NCI-H1105 treated with DMSO at 0.1 percent for 48 hours (cell line): ENCODE measurements at regions not wholly inside any gene's neighbourhood (a gene's known extent, or its start where the extent isn't known, plus 50 kb on each side); places are given as distances from the start of the nearest gene placed in this dataset.
A peak's percentile ranks its signal among the peaks of the same experiment; 100 is the strongest.

Source experiments
- DNase-seq: peaks from one replicate; lab custom pipeline; 2025; lab: John Stamatoyannopoulos, UW

DNA sequence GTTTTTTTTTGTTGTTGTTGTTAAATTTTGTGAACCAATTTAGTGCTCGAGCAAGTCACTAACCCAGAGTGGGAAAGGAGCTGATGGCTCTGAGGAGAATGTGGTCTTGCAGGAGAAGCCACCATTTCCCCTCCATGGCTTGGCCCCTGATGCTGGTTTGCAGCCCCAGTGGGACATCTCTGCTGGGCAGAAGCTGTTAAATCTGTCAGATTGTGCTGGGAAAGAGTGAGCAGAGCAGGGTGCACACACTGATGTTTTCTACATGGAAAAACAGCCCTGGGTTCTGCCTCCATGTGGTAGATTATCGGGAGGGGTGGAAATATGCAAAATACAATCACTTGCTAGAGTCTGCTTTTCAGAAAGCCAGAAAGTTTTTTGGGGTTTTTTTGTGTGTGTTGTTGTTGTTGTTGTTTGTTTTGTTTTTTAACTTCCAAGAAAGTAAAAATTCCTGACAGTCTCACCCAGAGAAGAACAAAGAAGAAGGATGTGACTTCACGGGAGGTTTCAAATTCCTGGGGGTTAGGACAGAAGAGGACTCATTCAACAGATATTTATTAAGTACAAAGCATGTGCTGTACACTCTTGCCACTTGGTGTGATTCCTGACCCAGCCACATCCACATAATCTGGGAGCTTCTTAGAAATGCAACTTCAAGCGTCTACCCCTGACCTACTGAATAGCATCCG is 133.7 kb downstream of the FOXB1 start:
- DNase-seq, result no peak

DNA sequence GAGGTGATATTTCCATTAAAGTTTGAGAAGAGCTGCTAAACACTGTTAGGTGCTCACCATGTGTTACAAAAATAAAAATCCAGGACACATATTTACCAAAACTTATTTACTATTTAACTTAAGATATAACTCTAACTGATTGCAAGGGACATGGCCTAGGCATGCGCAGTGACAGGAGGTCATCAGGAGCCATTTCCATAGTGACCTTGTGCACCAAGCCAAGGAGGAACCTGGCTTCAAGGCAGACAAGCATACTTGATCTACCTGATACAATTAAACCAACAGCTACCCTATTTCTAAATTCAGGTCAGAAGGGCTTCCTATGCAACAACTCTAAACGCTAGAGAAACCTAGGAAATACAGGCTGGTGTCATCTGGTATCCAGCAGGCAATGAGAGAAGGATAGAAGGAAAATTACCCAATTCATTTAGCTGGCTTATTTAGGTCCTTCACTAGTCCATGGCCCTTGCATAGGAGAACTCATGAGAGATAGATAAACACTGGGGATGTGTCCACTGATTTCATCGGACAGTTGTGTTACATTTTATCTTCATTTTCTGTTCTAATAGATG is 134.4 kb downstream of the FOXB1 start:
- no peak for DNase-seq

DNA sequence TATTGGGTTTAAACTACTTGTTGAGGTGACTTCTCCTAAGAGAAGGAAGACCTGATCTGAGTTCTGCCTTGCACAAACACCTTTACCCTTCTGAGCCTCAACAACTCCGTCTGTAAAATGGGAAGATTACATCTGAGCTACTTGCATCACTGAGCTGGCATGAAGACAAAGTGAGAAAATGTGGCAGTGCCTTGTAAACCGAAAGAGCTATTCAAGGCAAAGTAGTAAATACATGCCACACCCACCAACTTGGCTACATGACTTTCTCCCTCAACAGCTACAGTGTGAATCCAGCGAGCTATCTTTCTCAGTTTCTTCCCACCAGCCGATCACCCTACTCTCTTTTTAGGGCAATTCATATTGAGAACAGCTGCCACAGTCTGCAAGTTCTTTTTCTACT is 148.3 kb downstream of the FOXB1 start:
- DNase-seq, result no peak

DNA sequence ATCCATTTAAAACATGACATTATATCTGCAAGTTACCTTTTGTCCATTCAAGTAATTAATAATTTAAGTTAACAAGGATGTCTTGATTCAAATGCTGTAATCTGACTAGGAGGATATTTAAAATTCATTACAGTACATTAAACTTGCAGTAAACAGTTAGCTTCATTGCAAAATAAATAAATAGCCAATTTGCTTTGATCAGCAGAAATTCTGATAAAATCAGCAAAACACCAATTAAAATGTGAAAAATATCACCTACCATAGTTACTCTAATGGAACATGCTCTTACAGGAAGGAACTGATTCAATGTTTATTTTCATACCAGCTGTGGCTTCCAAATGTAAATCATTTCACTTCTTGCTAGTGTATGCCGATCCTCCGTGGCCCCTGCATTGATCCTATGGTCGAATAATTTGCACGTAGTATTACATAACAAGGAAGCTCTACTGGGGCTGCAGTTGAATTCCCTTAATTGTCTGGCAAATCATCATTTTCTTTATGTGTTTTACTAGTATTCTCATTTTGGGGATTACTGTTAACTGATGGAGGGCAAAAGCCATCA is 150.7 kb downstream of the FOXB1 start:
- DNase-seq, result no peak

DNA sequence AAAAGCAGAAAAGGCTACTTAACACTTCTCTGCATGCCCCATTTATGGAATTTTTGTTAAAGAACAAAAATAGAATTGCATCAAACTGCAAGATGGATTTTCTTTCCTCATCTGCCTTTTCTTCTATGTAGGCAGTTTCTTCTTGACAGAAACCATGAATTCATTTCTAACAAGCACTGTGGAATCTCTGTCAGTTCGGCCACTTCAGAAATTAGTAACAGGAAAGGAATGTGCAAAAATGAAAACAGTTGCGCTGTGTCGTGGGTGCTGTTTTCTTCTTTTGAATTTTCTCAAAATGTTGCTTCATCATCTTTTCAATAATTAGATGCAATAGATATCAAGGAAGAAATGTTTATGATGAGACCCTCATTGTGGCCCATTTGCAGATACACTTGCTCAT is 151.6 kb downstream of the FOXB1 start:
- DNase-seq, result no peak

DNA sequence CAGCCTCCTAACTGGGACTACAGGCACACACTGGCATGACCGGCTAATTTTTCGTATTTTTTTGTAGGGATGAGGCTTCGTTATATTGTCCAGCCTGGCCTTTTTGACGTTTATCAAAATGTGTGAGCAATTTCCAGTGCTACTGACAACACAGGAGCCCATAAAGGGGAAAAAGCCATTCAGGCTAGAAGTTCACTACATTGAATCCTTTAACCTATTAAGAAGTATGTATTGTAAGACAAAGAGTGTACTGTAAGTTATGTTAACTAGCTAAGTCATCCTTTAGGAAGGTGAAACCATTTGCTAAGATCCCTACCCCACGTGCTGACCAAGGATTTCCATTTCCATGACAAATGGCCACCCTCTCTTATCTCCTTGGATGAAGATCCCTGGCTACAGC is 156.8 kb downstream of the FOXB1 start:
- no peak for DNase-seq

DNA sequence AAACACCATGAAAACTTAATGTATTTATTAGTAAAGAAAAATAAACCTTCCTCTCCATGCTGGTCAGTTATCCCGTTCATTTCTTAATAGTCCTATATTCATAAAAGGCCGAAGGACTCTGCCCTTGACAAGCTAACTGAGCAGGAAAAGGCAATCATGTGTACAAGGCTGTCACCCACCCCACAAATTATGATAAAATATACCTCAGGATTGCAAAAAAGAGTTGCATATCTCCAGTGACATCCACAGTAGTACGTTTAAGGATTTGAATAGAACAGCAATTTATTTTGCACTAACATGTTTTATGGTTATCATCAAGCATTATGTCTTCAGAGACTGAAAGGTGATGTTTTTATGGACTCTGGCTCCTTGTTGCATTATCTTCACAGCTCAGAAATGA is 157.6 kb downstream of the FOXB1 start:
- DNase-seq, result no peak

DNA sequence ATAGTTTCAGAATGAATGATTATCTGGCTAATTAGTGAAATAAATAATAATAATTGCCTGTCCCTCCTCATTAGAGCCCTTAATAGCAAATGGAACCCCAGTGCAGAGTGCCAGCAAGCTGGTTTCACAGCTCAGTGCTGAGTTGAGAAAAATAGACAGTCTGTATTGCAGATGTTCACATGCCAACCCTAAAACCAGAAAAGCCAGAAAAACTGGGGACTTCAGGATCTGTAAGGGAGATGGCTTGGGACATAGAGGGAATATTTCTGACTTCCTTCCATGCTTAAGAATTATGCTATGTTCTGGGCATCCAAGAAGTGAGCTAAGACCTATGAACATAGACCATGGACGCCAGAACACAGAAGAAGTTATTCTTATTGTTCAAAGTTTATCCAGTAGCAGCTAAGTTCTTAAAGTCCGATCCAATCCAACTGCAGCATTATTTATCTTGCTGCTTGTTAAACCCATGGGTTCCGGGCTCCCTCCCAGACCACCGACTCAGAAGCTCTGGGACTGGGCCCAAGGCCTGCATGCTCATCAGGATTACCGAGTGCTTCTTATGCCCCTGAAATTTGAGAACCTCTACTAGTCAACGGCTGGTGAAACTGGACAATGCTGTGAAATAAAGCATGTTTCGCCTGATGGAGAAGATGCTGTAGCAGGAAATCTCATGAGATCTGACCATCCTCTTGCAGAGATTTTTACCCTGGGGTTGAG is 158.3 kb downstream of the FOXB1 start:
- DNase-seq, result no peak

DNA sequence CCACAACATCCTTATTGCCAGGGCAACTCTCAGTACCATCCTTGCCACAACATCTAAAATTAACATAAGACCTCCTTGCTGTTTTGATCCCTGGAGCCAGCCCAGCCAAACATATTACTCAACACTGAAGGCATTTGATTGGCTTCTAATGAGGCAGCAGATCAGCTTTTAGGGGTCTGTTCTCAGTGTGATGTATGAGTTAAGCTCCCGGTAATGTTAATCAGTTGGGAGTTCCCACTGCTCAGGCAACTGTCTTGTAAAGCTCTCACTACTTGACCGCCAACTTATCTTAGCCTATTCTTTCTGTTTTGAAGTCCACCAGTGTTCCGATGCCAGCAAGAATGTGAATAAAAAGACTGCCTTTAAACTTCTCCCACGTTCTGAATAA is 158.9 kb downstream of the FOXB1 start:
- DNase-seq, result no peak

DNA sequence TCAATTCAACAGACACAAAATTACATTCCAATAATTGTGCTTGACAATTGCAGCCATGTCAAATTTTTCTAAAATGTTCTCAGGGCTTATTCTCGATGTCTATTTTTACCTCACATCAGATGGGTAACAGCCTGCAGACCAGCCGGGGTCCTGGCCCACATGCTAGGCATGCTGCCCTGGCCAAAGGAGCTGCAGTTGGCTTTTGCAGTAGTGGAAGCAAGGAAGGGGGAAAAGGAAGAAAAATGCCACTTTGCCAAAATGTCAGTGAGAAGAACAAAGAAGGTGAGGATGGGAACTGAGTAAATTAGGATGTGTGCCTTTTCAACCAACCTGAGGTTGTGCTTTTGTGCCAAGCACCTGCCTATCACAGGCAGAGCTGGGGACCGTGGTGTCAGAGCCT is 161.0 kb downstream of the FOXB1 start:
- DNase-seq, result no peak

DNA sequence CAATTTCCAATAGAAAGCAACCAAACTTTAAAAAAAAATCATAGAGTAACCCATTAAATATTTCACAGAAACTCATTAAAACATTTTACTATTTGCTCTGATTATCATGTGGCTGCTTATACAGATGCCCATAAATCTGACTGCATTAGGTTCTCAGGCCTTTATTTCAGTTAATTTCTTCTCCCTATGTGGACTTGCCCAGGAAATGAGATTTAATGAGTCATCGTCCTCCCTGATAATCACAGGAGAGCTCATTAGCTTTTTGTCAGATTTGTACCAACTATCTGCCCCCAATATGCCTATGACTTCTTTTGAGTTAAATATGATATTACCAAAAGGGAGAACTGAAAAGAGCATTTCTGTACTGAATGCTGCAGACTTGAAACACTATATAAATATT is 168.0 kb downstream of the FOXB1 start:
- DNase-seq, result no peak

DNA sequence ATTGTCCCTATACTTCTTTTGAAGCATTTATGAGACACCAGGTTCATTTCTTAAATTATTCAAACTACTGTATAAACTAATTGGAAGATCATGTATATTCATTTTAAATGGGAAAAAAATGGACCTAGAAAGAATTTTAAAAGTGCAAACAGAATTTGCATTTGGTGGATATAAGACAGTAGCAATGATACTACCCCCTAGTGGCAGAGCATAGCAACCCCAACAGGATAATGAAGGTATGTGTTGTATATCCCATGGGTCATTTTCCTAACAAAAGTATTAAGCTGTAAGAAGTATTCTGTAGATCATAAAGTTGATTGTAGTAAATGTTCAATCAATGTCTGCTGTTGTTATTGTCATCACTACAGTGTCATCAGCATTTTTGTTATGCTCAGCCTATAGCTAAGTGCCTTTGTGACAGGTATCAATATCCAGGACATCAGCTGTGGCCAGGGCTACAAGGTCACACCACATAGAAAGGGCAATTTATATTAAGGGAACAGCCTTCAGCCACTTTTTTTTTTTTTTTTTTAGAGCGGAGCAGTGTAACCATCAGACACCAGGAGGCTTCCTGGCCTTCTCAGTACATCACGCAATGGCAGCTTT is 175.8 kb downstream of the FOXB1 start:
- peak; percentile 50 for DNase-seq

DNA sequence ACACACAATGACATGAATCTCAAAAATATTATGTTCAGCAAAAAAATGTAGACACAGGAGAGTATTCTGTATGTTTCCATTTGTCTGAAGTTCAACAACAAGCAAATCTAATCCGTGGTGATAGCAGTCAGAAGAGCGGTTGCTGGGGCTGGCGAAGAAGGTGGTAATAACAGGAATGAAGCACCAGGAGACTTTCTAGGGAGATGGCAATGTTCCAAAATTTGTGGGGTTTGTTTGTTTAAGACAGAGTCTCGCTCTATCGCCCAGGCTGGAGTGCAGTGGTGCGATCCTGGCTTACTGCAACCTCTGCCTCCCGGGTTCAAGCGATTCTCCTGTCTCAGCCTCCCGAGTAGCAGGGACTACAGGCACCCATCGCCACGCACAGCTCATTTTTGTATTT is 177.8 kb downstream of the FOXB1 start:
- DNase-seq, result peak; percentile 74

DNA sequence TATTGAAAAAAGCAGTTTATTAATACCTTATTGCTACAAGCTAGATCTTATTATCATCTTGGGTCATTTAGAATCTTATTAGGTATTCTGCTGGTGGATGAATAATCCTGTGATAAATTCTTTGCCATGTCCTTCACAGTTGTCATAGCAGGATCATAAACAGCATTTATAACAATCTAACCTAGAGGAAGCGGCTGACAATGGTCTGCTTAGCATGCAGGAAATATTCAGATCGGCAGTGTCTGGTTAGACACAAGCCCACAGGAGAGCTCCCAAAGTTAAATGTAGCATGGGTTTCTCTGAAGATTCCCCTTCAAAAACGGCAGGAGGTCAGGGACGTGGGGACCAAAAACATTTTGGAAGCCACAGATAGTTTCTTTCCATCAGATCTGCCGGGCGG is 179.3 kb downstream of the FOXB1 start:
- DNase-seq, result no peak

DNA sequence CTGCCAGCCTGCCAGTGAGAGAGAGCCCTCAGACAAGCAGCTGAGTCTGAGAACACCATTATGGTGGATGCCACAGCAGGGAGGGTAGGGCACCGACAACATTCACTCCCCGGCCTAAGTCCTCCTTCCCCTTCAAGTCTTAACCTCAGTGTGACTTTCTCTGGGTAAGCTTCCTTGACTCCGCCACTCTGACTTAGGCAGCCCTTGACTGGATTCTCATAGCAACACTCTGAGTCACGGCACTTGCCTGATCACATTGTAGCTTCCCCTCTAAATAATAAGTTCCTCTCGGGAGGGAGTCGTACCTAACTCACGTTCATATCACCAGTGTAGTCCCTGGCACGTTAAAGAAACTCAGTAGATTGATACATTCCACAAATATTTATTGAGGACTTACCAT is 180.5 kb downstream of the FOXB1 start:
- DNase-seq, result no peak

DNA sequence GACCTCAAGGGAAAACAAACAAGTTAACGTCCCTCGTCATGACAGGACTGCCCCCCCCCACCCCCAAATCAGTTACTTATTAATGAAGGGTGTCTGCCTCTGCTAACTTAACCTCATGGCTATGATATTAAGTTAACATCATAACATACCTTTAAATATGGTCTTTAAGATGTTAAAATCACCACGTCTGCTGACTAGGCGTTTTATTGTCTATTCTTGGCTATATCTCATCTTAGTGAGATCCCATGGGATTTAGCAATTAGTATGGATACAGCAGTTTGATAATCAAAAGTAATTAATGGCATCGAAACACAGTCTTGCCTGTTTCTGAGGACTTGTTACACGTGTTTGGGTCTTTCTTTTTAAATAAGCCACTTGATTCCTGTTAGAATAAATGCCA is 186.9 kb downstream of the FOXB1 start:
- no peak for DNase-seq

DNA sequence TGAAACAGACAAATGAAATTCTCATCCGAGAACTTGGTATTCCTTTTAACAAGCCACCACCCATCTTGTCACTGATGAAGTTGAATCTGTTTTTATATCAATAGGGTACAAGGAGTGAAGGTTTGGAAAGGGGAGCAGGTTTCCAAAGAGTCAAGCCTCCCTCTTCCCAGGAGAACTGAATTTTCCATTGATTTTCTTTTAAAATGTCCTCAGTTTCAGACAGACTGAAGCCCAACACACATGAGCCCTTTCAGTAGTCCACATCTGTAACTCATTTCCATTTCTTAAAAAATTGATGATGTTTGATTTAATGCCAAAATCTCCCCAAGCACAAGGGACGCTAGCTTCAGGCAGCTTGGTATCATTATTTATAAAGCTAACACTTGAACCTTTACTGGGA is 187.7 kb downstream of the FOXB1 start:
- no peak for DNase-seq

DNA sequence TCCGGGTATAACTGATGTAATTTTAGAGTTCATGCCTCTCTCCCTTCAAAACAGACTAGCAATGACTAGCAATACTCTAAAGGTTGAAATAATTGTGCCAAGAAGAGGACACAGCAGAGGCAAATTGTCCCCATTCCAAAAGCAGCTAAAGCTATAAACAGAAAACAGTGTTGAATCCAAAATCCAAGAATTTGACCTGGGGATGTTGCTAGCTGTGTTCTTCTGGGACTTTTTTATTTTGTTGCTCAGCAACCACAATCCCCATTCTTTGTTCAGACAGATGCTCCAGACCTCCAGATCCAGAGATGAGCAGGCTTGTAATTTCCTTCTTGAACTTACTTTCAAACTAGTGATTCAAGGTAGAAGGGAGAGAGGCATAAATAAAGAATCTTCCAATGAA is 191.5 kb downstream of the FOXB1 start:
- DNase-seq, result no peak

DNA sequence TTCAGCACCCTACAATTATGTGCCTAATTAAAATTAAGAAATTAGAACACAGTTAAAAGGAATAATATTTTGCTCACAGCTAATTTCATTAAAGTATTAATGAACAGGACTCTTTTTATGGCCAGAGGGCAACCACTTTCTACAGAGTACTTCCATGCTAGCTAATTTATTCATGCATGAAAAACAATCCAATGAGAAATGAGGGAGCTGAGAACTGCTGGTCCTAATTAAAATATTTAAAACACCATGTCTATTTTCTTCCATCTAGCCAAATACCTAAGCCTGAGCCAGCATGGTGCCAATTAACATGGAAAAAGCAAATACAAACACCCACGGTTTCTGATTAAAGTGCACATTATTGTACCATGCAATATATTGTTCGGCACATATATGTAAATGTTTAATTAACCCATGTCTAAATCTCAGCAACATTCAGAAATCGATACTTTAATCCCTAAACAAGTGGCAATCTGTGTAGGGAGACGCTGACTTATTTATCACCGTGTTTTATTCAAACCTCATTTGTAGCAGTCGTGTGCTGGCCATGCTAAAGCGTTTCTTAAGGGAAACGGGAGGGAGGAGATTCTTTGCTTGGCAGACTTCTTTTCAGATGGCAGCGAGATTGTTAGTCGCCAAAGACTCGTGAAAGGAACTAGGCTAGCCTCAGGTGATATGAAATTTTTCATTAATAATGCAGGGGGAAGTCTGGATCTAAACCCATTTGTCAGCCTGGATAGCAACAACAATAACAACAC is 193.5 kb downstream of the ANXA2 start:
- no peak for DNase-seq

DNA sequence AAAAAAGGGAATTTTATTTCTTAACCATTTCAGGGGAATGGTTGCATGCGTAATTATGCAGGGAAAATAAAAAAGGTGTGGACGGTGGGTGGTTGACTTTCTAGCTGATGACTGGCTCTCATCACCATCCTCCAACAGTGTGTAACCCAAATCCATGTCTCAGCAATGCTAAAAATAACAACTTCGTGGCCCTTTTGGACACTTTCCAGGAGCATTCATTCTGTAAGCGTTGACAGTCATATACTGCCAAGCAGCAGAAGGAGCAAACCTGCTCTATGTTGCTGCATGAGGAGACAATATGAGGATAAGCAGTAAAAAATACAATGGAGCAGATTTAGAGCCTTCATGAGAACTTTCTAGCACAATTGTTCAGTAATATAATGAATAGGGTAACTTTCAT is 189.1 kb downstream of the ANXA2 start:
- peak; percentile 64 for DNase-seq

DNA sequence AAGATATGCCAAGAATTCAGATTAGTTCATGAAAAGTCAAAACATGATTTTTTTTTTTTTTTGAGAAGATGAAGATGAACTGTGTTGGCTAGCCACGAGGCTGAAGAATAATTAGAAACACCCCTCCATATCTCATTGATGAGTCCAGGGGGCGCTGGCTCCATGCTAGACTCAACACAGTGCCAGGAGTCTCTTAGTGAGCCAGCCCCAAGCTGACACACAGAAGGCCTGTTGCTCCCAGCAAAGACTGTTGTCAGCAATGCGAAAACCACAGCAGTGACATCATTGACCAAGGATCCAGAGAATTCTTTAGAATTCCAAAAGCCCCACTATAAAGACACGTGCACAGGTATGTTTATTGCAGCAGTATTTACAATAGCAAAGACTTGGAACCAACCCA is 185.2 kb downstream of the ANXA2 start:
- DNase-seq, result no peak

DNA sequence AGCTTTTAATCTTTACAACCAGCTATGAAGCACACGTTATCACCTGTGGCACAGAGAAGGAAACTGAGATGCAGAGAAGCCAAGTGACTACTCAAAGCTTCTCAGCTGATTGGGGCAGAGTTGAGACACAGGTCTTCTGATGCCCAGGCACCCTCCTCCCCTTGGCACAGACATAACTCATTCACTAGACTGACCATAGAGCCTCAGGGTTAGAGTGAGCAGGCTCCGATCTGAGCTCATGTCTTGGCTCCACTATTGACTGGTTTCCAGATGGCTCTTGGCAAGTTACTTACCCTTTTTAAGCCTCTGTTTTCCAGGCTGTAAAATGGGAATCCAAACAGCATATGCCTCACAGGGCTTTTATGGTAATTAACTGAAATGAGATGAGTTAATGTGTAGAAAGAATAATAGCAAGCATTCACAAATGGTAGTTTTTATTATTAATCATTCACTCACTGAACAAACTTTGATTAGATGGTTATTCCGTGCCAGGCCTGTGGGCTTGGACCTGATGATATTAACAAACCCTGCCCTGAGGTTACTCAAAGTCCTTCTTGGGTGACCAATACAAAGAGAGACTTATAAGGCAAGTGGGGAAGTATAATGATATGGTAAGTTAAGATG is 184.3 kb downstream of the ANXA2 start:
- DNase-seq, result no peak
